ENCODE measurements at regions not wholly inside any gene's neighbourhood (a gene's known extent, or its start where the extent isn't known, plus 50 kb on each side); places are given as distances from the start of the nearest gene placed in this dataset.

DNA sequence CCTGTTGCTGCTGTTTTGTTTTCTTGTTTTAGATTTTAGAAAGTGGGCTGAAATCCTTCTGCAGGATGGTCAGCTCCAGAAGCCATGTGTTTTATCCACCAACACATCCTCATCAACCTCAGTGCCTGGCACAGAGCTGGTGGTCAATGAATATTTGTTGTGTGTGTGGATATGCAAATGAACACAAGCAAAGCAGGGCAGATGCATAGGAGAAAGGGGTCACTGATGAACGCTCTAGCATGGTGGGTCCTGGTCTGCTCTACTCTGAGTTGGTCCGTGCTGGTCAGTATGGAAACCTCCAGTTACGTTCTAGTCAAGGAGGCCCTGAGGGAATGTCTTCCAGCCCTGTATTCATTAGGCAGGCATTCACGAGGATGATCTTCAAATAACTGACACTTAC is 682.5 kb downstream of the QKI start:
- H2AFZ ChIP-seq (ENCODE audit: low read depth, low read length) = no peak overlapping the region
- H3K27me3 ChIP-seq (ENCODE audit: insufficient read depth, low read depth, low read length) = no peaks in the 10 kb centered on the region
- no peak overlapping the region for H3K9ac ChIP-seq (ENCODE audit: low read length)

GRCh38 chr6:164095056-164095455 is 680.5 kb downstream of the QKI start:
- no peaks in the 10 kb centered on the region for H3K36me3 ChIP-seq (ENCODE audit: insufficient read depth, low read length)
- no peaks in the 10 kb centered on the region for H3K9me2 ChIP-seq (ENCODE audit: insufficient read depth, low read length)
- no peaks in the 10 kb centered on the region for H3K79me2 ChIP-seq (replicated peaks; ENCODE audit: insufficient read depth, low read length)
- H3K9me3 ChIP-seq (ENCODE audit: low read length) = no peaks in the 10 kb centered on the region
- no peak overlapping the region for H3K4me3 ChIP-seq (ENCODE audit: low read length)
- no peaks in the 10 kb centered on the region for H4K20me1 ChIP-seq (ENCODE audit: insufficient read depth)
- H3K9ac ChIP-seq (ENCODE audit: low read length) = no peak overlapping the region
- H3K4me2 ChIP-seq (ENCODE audit: low read length) = no peak overlapping the region
- H3K27me3 ChIP-seq (ENCODE audit: insufficient read depth, low read depth, low read length) = no peaks in the 10 kb centered on the region
- H2AFZ ChIP-seq (ENCODE audit: low read depth, low read length) = no peak overlapping the region
- no peak overlapping the region for H3K27ac ChIP-seq (ENCODE audit: low read length)
- TF ChIP-seq TAF1 (IDR thresholded peaks at IDR 0.05; ENCODE audit: low read depth) (no peak), SMC3 (conservative IDR thresholded peaks at IDR 0.05; ENCODE audit: poor library complexity) (no peak), CTCF (IDR thresholded peaks at IDR 0.05; ENCODE audit: poor library complexity, severe bottlenecking) (no peak), EP300 (conservative IDR thresholded peaks at IDR 0.05; ENCODE audit: poor library complexity, severe bottlenecking) (no peak), MXI1 (conservative IDR thresholded peaks at IDR 0.05; ENCODE audit: poor library complexity, severe bottlenecking) (no peak), RAD21 (conservative IDR thresholded peaks at IDR 0.05) (no peak), POLR2AphosphoS5 (IDR thresholded peaks at IDR 0.05) (no peak), EZH2 (IDR thresholded peaks at IDR 0.05; ENCODE audit: borderline replicate concordance, insufficient read depth, low read length, poor library complexity, severe bottlenecking) (no peak)
- TF ChIP-seq, protein P1, sequence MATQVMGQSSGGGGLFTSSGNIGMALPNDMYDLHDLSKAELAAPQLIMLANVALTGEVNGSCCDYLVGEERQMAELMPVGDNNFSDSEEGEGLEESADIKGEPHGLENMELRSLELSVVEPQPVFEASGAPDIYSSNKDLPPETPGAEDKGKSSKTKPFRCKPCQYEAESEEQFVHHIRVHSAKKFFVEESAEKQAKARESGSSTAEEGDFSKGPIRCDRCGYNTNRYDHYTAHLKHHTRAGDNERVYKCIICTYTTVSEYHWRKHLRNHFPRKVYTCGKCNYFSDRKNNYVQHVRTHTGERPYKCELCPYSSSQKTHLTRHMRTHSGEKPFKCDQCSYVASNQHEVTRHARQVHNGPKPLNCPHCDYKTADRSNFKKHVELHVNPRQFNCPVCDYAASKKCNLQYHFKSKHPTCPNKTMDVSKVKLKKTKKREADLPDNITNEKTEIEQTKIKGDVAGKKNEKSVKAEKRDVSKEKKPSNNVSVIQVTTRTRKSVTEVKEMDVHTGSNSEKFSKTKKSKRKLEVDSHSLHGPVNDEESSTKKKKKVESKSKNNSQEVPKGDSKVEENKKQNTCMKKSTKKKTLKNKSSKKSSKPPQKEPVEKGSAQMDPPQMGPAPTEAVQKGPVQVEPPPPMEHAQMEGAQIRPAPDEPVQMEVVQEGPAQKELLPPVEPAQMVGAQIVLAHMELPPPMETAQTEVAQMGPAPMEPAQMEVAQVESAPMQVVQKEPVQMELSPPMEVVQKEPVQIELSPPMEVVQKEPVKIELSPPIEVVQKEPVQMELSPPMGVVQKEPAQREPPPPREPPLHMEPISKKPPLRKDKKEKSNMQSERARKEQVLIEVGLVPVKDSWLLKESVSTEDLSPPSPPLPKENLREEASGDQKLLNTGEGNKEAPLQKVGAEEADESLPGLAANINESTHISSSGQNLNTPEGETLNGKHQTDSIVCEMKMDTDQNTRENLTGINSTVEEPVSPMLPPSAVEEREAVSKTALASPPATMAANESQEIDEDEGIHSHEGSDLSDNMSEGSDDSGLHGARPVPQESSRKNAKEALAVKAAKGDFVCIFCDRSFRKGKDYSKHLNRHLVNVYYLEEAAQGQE (IDR thresholded peaks at IDR 0.05; ENCODE audit: borderline replicate concordance) = no peak
- no peaks in the 10 kb centered on the region for H3F3A ChIP-seq (ENCODE audit: insufficient read depth, low read length, poor library complexity, severe bottlenecking)

More for the DNA sequence above, 682.5 kb downstream of the QKI start:
- no peaks in the 10 kb centered on the region for H3K79me2 ChIP-seq (replicated peaks; ENCODE audit: insufficient read depth, low read length)
- H3K4me3 ChIP-seq (ENCODE audit: low read length) = no peak overlapping the region
- H3K9me3 ChIP-seq (ENCODE audit: low read length) = no peaks in the 10 kb centered on the region
- no peaks in the 10 kb centered on the region for H3K9me2 ChIP-seq (ENCODE audit: insufficient read depth, low read length)
- H4K20me1 ChIP-seq (ENCODE audit: insufficient read depth) = no peaks in the 10 kb centered on the region
- no peaks in the 10 kb centered on the region for H3K36me3 ChIP-seq (ENCODE audit: insufficient read depth, low read length)
- H3K4me2 ChIP-seq (ENCODE audit: low read length) = no peak overlapping the region
- no peak overlapping the region for H3K27ac ChIP-seq (ENCODE audit: low read length)
- TF ChIP-seq POLR2AphosphoS5 (IDR thresholded peaks at IDR 0.05) (no peak), CTCF (IDR thresholded peaks at IDR 0.05; ENCODE audit: poor library complexity, severe bottlenecking) (no peak), SMC3 (conservative IDR thresholded peaks at IDR 0.05; ENCODE audit: poor library complexity) (no peak), TAF1 (IDR thresholded peaks at IDR 0.05; ENCODE audit: low read depth) (no peak), RAD21 (conservative IDR thresholded peaks at IDR 0.05) (no peak), EZH2 (IDR thresholded peaks at IDR 0.05; ENCODE audit: borderline replicate concordance, insufficient read depth, low read length, poor library complexity, severe bottlenecking) (no peak), EP300 (conservative IDR thresholded peaks at IDR 0.05; ENCODE audit: poor library complexity, severe bottlenecking) (no peak), MXI1 (conservative IDR thresholded peaks at IDR 0.05; ENCODE audit: poor library complexity, severe bottlenecking) (no peak)
- TF ChIP-seq, protein P1 (IDR thresholded peaks at IDR 0.05; ENCODE audit: borderline replicate concordance) = no peak
- no peaks in the 10 kb centered on the region for H3F3A ChIP-seq (ENCODE audit: insufficient read depth, low read length, poor library complexity, severe bottlenecking)

Measured in neural cell (in vitro differentiated cells).